Epidermal melanocyte (primary cell): ENCODE measurements at regions not wholly inside any gene's neighbourhood (a gene's known extent, or its start where the extent isn't known, plus 50 kb on each side); places are given as distances from the start of the nearest gene placed in this dataset.
"Not testable (repeated sequence)": the region's sequence is repeated elsewhere in the genome, so short reads cannot be mapped to it uniquely, and the experiment has no call there.

Source experiments
- DNase-seq: peaks from one replicate; pipeline ENCODE4 v3.0.0; 2011; ENCODE audit warnings: low spot score; ENCODE audit not compliant: insufficient read length

DNA sequence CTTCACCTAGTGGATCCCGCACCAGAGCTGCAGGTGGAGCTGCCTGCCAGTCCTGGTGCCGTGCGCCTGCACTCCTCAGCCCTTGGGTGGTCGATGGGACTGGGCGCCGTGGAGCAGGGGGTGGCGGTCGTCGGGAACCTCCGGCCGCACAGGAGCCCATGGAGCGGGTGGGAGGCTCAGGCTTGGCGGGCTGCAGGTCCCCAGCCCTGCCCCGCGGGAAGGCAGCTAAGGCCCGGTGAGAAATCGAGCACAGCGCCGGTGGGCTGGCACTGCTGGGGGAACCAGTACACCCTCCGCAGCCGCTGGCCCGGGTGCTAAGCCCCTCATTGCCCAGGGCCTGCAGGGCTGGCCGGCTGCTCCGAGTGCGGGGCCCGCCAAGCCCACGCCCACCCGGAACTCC lies 253.2 kb downstream of the MTERF1 start:
- DNase-seq, result not testable (repeated sequence)

DNA sequence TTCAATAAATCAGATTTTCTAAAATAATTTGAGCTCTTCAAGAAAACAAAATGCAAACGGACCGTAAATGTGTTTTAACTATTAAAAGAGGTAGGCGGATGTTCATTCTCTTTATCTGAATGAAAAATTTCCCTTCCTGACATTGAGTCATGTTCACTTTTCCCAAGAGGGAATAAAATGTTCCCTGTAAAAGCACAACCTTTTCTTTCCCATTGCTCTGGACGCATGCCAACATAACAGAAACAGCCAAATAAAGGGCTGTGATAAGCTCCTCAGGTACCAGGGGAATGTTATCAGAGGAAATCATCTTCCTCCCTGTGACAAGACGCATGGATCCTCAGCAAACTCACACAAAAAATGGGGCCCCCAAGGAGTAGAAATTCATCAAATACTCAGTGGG lies 251.8 kb downstream of the MTERF1 start:
- DNase-seq, result no peak

DNA sequence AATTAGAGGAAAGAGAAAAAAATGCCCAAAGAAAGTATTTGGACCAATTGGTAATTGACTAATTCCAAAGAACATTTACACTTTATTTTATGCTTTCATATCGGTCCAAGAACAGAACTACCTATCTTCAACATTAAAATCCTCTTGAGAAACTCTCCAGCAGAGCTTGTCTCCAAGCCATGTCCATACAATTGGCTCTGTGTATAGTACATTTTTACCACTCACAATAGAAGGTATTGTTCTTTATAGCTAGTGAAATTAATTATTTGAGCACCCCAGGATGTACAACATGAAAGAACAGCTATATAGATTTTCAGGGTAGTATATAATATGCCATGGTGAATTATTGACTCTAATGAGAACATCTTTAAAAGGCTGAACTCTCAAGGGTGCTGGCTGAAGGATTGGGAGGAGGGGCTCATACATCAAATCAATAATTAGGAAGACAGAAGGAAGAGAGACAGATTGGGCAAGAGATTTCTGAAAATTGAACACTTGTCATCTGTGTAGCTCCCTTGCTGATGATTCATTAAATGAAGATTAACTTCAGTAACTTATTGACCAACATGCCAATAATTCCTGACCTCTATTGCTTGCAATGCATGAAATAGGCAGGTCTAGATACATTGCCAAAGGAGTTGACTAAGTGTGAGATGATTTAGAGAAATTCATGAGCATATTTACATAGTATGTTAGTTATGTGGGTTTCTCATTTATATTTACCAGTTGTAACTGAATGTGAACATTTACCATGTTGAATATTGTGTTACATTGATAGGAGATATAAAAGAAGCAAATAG lies 249.7 kb downstream of the MTERF1 start:
- DNase-seq, result no peak

DNA sequence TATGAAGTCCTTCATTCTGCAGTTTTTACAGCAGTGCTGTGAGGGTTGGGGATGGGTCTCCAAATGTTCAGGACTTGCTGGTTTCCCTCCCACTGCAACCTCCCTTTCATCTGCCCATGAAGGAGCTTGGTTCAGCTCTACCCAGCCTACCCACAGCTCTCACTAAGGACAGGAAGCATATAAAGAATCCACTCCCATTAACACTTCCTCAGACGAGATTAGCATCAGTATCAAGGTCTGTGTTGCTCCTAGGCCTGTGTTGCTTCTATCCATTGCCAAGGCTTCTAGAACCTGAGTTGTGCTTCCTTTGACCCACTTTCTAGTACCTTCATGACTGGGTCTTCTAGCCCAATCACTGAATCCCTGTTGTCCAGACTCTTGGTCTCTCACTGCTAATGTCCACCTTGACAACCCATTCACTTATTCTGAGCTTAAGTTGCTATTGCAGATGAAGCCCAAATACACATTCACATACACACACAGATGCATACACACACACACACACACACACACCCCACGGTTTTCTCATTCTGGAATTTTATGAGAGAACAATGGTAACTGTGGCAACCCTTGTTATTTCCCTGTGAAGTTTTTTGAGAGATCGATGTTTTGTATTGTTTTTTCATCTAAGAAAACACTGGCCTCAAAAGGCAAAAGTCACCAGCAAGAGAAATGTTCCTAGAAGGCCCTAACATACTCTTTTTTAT lies 248.1 kb downstream of the MTERF1 start:
- no peak for DNase-seq

DNA sequence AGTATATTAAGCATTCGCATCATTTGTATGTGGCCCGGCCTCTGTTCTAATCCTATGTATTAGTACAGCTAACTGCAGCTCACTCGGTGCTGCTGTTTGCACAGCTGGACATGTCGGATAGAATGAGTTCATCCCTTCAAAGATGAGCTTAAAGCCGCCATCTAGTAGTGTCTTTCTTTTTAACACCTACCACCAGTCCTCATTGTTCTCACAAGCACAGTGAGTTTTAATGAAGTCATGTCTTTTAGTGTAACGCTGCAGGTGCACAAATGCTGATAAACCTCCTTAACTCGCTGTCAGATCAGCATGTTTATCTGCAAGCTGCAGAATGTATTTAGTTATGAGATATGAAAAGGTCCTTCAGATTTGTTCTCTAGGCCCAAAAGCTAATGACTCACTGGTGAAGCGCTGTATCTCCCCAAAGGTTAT lies 247.5 kb downstream of the MTERF1 start:
- no peak for DNase-seq

DNA sequence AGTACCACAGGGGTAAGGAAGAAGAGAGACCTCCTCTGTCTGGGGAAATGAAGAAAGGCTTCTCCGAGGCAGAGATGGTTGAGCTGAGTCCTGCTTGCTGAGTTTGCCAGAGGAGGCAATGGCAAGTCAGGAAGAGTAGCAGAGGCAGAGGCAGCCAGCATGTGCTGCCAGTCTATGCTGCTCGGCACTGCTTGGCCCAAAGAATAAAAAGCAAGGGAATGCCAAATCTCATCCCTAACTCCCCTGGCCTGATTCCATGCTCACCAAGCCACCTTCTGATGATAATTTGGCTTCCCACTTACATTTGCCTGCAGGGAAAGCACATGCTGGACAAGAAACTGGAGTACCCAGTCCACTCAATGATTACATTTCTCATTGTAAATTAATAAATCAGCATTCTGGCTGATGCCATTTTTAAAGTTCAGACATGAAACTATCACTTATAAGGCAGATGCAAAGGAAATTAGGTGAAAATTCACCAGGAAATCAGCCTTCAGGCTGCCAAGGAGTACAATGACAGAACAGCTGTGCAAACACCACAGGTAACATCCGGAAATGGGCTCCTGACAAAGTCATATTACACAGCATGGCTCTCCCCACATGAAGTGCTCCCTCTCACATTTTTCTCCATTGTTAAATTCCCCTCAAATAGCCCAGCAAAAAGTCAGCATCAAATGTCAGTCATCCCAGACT lies 245.9 kb downstream of the MTERF1 start:
- no peak for DNase-seq

DNA sequence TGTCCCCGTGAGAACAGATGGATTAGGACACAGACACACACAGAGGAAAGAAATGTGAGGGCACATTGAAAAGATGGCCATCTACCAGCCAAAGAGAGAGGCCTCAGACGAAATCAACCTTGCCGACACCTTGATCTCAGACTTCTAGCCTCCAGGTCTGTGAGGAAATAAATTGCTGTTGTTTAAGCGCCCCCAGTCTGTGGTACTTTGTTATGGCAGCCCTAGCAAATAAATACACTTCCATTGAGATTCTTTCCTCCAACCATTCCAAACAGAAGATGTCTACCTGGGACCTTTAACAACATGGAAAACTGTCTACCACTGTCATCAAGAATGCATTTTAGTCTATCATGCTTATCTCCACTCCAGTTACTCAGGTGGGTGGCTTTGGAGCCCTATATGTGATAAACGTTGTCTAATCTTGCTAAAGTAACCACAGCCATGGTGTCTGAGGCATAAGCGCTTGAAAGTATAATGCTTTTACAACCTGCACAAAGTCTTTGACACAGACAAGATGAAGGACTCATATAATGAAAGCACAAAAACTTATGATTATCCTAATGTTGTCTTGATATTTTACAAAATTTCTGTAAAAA lies 244.3 kb downstream of the MTERF1 start:
- no peak for DNase-seq

DNA sequence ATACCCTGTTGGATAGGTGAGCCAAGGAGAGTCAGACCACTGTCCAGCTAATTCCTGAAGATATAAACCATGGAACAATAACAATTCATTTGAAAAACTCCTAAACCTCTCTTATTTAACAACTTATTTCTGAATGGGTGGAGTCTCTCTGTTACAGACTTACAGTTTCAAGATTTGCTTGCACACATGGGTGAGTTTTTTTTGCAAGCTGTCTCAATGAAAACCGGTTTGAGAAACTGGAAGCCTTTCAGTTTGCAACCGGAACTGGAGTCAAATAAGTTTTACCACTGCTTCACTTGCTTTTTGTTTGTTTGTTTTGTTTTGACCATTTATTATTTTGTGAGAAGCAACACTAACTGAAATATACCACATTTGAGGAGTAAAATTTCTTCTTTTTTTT lies 243.8 kb downstream of the MTERF1 start:
- no peak for DNase-seq

DNA sequence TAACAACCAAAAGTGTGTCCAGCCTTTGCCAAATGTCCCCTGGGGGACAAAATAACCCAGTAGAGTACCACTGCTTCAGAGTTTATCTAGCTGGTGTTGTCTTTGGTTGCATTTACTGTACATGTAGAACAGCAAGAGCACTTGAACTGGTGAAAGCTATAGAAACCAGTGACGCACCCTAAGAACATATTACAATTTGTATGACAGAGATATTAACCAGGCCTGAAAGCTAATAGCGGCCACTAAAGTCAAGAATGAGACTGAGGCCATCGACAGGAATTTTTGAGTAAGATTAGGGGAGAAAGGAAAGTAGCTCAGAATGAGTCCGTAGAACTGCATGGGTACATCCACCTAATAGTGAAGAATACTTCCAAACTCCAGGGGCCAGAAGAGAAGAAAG lies 236.2 kb downstream of the MTERF1 start:
- DNase-seq, result no peak

DNA sequence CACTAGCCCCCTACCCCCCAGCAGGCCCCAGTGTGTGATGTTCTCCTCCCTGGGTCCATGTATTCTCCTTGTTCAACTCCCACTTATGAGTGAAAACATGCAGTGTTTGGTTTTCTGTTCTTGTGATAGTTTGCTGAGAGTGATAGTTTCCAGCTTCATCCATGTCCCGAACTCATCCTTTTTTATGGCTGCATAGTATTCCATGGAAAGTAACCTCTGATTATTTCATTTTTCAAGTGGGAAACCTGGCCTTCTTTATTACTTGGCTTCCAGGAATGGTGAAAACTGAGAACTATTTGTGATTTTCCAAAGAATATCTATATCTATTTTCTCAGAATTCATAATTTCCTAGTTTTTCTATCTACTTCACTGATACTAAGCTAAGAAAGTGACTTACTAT lies 235.0 kb downstream of the MTERF1 start:
- no peak for DNase-seq

DNA sequence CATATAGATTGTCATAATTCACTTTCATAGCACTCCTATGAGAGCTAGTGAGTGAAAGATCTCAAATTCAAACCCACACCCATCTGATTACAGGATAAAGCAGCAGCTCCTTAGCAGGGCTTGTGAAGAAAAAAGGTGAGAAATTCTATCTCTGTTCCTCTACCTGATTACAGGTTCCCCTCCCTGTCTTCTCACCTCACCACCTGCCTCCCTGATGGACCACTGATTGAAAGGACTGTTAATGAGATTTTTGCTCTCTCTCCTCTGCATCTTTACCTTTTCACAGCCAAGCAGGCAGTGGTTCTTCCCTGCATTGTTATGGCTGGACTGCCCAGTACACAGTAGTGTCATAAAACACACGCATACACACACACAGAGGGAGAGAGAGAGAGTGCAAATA lies 228.5 kb downstream of the MTERF1 start:
- DNase-seq, result no peak

DNA sequence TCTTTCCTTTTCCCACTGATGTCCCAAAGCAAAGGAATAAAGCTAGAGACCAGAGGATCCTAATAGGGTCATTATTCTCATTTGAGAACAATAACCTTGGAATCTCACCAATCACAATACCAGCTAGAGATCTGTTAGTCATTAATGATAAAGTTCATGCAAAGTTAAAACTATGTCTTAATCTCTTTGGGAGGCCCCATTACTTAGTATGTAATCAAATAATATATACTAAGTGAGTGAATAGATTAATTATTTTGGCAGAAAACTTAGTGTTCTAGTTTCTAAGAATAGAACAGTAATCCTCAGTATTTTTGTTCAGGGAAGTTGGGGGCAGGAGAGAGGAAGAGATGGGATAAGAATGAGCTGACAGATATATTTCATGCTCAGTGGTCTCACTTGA lies 227.2 kb downstream of the MTERF1 start:
- DNase-seq, result no peak

DNA sequence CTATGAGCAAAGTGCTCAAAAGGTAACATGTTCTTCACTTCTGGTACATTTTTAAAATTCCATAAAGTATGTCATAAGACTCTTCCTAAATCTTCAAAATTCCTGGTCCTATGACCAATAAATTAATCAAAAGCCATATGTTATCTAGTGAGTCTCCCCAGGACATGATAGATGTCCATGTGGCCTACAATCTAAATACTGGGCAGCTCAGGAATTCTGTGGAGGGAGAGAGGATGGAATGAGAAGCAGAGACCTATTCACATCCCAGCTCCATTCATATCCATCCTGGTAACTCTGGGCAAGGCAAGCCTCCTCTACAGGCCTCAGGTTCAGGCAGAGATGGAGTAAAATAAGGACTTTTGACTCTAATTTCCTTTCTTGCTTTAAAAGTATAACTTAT lies 224.8 kb downstream of the MTERF1 start:
- no peak for DNase-seq

DNA sequence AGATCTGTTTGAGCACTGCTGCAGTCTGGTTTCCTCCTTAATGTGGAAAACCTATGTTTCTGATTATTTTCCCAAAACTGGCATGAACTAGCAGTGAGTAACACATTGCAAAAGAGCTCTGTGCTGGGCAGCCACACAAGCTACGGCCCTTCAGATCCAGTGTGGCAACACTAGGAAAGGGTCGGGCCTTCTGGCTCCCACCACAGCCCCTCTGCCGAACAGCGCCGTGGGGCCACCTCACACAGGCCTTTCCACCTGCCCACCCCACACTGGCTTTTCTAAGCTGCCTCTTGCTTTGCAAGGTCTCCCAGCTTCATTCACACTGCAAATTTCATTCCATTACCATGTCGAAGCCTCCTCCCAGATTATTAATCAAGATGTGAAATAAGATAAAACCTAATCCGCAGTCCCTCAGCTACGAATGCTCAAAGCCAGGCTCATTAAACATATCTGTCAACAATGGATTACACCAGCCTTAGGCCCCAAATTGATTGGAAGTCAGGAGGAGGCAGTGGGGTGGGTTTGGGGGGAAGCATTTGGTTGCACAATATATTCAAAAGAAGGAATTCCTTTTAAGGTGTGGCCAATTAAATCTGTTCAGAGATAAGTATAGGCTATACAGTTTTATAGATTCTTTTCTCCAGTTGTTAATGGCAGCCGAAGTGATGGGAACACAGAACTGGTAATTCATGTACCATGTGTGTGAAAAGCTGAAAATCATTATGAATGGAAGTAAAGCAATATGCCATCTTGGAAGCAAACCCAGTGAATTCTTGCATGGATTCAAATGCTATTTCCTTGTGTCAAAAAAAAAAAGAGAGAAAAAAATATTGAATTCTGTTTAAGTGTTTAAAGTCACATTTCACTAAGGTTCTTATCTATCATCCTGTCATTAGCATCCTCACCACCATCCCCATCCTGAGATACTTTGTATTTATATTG lies 223.7 kb downstream of the MTERF1 start:
- no peak for DNase-seq

DNA sequence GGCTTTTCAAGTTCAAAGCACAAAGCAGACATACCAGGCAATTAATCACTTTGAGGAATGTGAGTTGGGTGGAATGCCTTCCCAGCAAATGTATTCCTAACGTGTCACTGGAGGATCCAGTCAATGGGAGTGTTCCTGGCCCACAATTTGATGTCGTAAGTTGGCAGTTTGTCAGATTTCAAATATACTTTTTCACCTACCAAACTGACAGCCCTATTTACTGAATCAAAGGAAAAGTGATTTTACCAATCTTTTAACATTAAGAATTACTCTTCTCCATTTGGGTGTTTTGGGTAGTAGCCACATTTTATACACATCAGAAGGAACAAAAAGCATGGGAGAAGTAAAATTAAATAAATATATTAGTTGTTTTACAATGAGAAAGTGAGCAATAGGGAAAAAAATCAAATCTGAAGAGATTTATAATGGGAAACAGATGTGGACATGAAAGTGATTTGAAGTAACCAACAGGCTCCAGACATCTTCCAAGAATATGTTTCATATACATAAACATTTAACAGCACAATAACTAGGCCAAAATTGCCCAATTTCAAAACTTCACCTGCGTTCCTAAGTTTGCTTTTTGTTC lies 222.9 kb downstream of the MTERF1 start:
- DNase-seq, result no peak

DNA sequence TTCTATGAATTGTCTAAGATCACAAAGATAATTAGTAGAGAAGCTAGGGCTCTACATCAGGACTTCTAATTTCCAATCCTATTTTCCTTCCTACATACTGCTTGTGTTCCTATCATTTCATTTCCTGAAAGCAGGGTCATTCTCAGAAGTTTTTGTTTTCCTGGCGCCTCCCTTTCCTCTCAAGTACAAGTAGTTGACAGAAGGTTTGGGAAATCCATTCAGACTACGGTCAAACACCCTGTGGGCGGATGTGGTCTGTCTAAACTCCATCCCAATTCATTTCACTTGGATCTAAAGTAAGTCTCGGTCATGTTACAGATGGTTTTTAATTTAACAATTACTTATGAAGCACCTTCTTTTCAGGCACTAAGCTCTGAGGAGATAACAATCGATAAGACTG lies 221.4 kb downstream of the MTERF1 start:
- no peak for DNase-seq

DNA sequence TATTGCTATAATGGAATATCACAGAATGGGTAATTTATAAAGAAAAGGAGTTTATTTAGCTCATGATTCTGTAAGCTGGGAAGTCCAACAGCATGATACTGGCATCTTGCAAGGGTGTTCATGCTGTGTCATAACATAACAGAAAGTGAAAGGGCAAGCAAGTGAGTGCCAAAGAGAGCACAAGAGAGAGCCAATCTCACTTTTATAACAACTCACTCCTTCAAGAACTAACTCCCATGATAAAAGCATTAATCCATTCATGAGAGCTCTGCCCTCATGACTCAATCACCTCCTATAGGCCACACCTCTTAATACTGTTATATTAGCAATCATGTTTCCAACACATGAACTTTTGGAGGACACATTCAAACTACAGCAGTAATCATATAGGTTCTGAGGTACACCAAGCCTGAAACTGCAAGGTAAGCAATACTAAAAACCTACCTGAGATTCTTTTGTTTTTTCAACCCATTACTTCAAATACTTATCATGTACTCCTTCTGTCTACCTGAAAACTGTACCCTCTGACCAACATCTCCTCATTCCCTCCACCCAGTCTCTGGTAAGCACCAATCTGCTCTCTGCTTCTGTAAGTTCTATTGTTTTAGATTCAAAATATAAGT lies 219.7 kb downstream of the MTERF1 start:
- DNase-seq, result no peak

DNA sequence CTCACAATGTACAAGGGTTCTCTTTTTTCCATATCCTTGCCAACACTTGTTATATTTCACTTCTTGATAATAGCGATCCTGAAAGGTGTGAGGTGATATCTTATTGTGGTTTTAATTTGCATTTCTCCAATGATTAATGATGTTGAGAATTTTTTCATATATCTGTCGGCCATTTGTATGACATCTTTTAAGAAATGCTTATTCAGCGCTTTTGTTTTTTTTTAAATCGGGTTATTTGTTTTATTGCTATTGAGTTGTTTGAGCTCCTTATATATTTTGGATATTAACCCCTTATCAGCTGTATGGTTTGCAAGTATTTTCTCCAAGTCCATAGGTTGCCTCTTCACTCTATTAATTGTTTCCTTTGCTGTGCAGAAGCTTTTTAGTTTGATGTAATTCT lies 218.8 kb downstream of the MTERF1 start:
- no peak for DNase-seq

DNA sequence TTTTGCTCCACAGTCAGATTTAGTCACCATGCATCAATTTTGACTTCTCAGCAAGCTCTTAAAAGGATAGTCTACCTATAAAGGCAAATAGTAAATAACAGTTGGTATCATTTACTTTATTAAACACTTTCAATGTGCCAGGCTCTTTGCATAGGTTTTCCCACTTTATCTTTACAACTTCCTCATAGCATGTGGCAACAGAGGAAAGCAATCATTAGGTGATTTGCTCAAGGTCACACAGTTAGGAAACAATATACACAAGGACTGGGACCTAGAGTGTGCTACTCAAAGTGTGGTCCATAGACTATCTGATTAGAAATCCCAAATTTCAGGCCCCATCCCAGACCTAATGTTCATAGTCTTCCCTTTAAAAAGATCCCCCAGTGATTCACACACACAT lies 212.3 kb downstream of the MTERF1 start:
- no peak for DNase-seq

DNA sequence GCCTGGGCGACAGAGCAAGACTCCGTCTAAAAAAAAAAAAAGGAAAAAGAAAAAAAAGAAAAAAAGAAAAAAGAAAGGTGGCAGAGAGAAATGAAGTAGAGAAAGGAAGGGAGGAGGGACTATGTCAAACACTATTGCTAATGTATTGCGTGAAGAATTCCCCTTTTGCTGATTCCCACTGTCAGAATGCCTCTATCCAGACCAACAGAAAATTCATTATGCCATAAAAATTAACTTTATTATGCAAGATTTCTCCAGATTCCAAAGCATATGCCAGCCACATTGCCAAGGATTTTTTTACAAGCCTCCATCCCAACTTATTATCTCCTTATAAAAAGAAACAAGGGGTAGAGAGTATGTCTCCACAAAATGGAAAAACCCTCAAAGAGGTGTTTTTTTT lies 209.3 kb downstream of the MTERF1 start:
- DNase-seq, result no peak
